H1 (cell line): ENCODE measurements at regions not wholly inside any gene's neighbourhood (a gene's known extent, or its start where the extent isn't known, plus 50 kb on each side); places are given as distances from the start of the nearest gene placed in this dataset.

Experiments used
- ASH2L ChIP-seq: fragments of 200-600, 300-600 bp; sonication (generic); IDR thresholded peaks from one replicate; pipeline ENCODE4 v1.7.1; 2017; ENCODE audit warnings: low read length
- CHD7 ChIP-seq: fragments of 300-600 bp; sonication (generic); IDR thresholded peaks from 2 replicates; pipeline ENCODE4 v1.7.1; 2012; ENCODE audit warnings: low read length, moderate library complexity, mild to moderate bottlenecking, inconsistent platforms; ENCODE audit not compliant: insufficient replicate concordance
- CREB1 ChIP-seq: IDR thresholded peaks from 2 replicates; pipeline ENCODE4 v1.6.1; 2012; ENCODE audit warnings: inconsistent platforms
- CTBP2 ChIP-seq: IDR thresholded peaks from 2 replicates; pipeline ENCODE4 v1.7.0; 2011; ENCODE audit warnings: borderline replicate concordance, mild to moderate bottlenecking, moderate library complexity, mixed read lengths, low read length; ENCODE audit not compliant: insufficient read depth, insufficient read length
- KDM4A ChIP-seq: IDR thresholded peaks from one replicate; pipeline ENCODE4 v1.7.1; 2012; ENCODE audit warnings: low read depth, mild to moderate bottlenecking, moderate library complexity, low read length, inconsistent platforms; ENCODE audit not compliant: severe bottlenecking
- POLR2A ChIP-seq, 2 experiments: IDR thresholded peaks; 1 replicate in 1 of 2; 2 replicates in 1 of 2; pipeline ENCODE4 v1.6.1; 2011; ENCODE audit warnings: low read depth in 2 of 2, low read length in 2 of 2, mild to moderate bottlenecking in 2 of 2; ENCODE audit errors: control extremely low read depth in 1 of 2
- RBBP5 ChIP-seq: IDR thresholded peaks from 2 replicates; pipeline ENCODE4 v1.7.1; 2012; ENCODE audit warnings: low read depth, mild to moderate bottlenecking, inconsistent platforms, low read length, moderate library complexity, borderline replicate concordance
- RFX5 ChIP-seq: IDR thresholded peaks from 2 replicates; pipeline ENCODE4 v1.6.1; 2011; ENCODE audit warnings: low read depth, low read length, improper control_type of control experiment, borderline replicate concordance

- TF ChIP-seq CHD7 (no peak), KDM4A (no peak), ASH2L (no peak), RFX5 (no peak), CTBP2 (no peak), POLR2A (IDR thresholded peaks at IDR 0.05; ENCODE audit: control extremely low read depth in 1 of 2, low read depth in 2 of 2, low read length in 2 of 2) (no peak), RBBP5 (no peak), CREB1 (no peak)
- TF ChIP-seq, all 59 proteins: peak for 0
Measured at GRCh38 chr16:64700628-64701027, 421.2 kb downstream of the CDH11 start (continued).
